ENCODE measurements at regions not wholly inside any gene's neighbourhood (a gene's known extent, or its start where the extent isn't known, plus 50 kb on each side); places are given as distances from the start of the nearest gene placed in this dataset.

DNA sequence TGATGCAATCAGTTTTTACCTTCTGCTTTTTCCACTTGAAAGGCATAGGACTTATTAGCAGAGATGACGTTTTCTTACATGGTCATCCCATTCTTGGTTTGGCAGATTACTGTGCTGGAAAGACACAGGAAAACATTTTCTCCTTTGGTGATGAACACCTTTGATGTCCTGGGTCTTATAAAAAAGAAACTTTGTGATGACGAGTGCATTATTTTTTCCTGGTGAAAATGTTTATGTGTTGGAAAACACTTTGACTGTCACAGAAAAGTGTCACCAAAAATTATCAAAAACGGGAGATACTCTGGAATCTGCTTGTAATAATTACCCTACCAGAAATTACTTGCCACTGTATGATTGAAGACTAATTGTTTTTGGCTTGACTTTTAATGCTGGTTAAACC, 2020.9 kb downstream of the MAT2B start:
- DNase-seq (ENCODE audit: low spot score) = no peak
- no peak overlapping the region for H3K27ac ChIP-seq
- TF ChIP-seq CTCF (IDR thresholded peaks at IDR 0.05) = no peak

GRCh38 chr5:165527577-165527976, 2022.2 kb downstream of the MAT2B start:
- DNase-seq (ENCODE audit: low spot score) = no peak
- no peak for TF ChIP-seq CTCF (IDR thresholded peaks at IDR 0.05)

More for the DNA sequence above, 2020.9 kb downstream of the MAT2B start:
- no peak overlapping the region for H3K4me3 ChIP-seq

GRCh38 chr5:165538065-165538464, 2032.6 kb downstream of the MAT2B start:
- no peak for DNase-seq (ENCODE audit: low spot score)
- no peak overlapping the region for H3K27ac ChIP-seq
- H3K4me3 ChIP-seq = no peak overlapping the region
- no peak for TF ChIP-seq CTCF (IDR thresholded peaks at IDR 0.05)

More at GRCh38 chr5:165527577-165527976, 2022.2 kb downstream of the MAT2B start:
- no peak overlapping the region for H3K27ac ChIP-seq
- H3K4me3 ChIP-seq = no peak overlapping the region

DNA sequence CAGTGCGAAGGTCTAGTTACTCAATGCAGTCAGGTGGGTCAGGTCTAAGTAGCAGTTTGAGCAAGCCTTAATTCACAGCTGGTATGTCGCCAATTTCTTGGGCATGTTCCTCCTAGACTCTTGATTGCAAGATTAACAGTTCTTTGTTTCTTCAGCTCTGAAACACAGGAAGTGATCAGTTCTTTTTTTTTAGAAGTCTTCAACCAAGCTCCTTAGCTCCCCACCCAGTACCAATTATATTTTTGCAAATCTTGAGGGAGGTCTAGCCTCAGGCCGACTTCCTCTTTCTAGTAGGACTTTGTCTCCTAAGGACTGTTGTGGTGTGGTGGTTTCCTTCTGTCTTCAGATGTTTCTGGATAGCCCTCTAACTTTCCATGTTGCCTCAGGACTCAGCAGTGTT, 2054.2 kb downstream of the MAT2B start:
- no peak overlapping the region for H3K4me3 ChIP-seq
- H3K27ac ChIP-seq = no peak overlapping the region
- no peak for DNase-seq (ENCODE audit: low spot score)
- no peak for TF ChIP-seq CTCF (IDR thresholded peaks at IDR 0.05)

DNA sequence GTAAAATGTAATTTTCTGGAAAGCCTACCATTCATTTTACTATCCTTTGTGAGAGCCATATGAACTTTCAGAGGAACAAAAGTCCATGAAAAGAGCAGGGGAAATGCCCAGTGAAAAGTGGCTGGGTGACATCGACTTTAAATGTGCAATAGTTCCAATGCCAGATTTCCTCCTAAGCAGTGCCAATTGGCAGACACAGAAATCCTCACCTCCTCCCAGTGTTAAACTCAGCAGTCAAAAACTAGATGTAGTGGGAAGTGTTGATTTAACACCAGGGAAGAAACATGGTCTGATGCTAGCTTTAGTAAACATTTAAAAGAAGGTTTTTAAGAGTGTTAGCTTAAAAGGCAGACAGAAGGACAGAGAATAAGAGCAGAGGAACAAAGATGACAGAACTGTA, 2055.2 kb downstream of the MAT2B start:
- no peak for DNase-seq (ENCODE audit: low spot score)
- Histone ChIP-seq H3K27ac (no peak overlapping the region), H3K4me3 (no peak overlapping the region)
- no peak for TF ChIP-seq CTCF (IDR thresholded peaks at IDR 0.05)

- TF ChIP-seq CTCF (IDR thresholded peaks at IDR 0.05) = no peak
- Histone ChIP-seq H3K27ac (no peak overlapping the region), H3K4me3 (no peak overlapping the region)
- DNase-seq (ENCODE audit: low spot score) = no peak
Observed at GRCh38 chr5:165565911-165566310, 2060.5 kb downstream of the MAT2B start.

DNA sequence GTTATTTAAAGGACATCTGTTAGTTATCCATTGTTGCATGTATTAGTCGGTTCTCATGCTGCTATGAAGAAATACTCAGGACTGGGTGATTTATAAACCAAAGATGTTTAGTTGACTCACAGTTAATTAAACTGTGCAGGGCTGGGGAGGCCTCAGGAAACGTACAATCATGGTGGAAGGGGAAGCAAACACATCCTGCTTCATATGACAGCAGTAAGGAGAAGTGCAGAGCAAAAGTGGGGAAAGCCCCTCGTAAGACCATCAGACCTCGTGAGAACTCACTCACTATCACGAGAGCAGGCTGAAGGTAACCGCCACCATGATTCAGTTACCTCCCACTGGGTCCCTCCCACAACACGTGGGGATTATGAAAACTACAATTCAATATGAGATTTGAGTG, 2064.1 kb downstream of the MAT2B start:
- DNase-seq (ENCODE audit: low spot score) = no peak
- no peak overlapping the region for H3K4me3 ChIP-seq
- TF ChIP-seq CTCF (IDR thresholded peaks at IDR 0.05) = no peak
- no peak overlapping the region for H3K27ac ChIP-seq
